ENCODE measurements at regions not wholly inside any gene's neighbourhood (a gene's known extent, or its start where the extent isn't known, plus 50 kb on each side); places are given as distances from the start of the nearest gene placed in this dataset.

DNA sequence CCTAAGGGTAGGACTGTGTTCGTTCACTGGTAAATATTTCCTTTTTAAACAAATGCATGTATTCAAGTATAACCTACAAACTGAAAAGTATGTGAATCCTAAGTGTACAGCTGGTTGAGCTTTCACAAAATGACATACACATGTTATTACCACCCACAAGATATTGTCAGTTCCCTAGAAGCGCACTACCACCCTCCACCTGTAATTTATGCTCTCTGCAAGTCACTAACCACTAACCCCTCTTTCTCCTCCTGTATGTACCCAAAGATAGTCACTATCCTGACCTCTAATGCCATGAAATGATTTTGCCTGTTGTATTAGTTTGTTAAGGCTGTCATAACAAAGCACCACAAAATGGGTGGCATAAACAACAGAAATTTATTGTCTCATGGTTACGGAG lies 82.8 kb upstream of the CHODL start (continued):
- TF ChIP-seq, protein P1, sequence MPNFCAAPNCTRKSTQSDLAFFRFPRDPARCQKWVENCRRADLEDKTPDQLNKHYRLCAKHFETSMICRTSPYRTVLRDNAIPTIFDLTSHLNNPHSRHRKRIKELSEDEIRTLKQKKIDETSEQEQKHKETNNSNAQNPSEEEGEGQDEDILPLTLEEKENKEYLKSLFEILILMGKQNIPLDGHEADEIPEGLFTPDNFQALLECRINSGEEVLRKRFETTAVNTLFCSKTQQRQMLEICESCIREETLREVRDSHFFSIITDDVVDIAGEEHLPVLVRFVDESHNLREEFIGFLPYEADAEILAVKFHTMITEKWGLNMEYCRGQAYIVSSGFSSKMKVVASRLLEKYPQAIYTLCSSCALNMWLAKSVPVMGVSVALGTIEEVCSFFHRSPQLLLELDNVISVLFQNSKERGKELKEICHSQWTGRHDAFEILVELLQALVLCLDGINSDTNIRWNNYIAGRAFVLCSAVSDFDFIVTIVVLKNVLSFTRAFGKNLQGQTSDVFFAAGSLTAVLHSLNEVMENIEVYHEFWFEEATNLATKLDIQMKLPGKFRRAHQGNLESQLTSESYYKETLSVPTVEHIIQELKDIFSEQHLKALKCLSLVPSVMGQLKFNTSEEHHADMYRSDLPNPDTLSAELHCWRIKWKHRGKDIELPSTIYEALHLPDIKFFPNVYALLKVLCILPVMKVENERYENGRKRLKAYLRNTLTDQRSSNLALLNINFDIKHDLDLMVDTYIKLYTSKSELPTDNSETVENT (CRISPR knock-in tag; IDR thresholded peaks at IDR 0.05), result no peak

GRCh38 chr21:18157406-18157805 lies 87.2 kb upstream of the CHODL start:
- Histone ChIP-seq H3K27me3 (ENCODE audit: control insufficient read depth in 2 of 2, insufficient read depth in 2 of 2, low read length in 2 of 2) (no peaks in the 10 kb centered on the region), H2AFZ (ENCODE audit: low read depth, low read length) (no peak overlapping the region), H3K9me3 (replicated peaks; ENCODE audit: control insufficient read depth, insufficient read depth, low read depth, low read length) (no peaks in the 10 kb centered on the region; the same call in 1 of the 2 replicates), H3K79me2 (ENCODE audit: control insufficient read depth, insufficient read depth, low read length) (no peaks in the 10 kb centered on the region), H3K9me1 (ENCODE audit: control insufficient read depth, insufficient read depth, low read length) (no peaks in the 10 kb centered on the region), H4K20me1 (replicated peaks; ENCODE audit: control insufficient read depth, insufficient read depth, low read length) (no peaks in the 10 kb centered on the region), H3K4me1 (replicated peaks in 1 of 2; ENCODE audit: control insufficient read depth in 2 of 2, insufficient read depth in 2 of 2, low read length in 2 of 2) (no peaks in the 10 kb centered on the region), H3K36me3 (ENCODE audit: control insufficient read depth, insufficient read depth, low read length) (no peaks in the 10 kb centered on the region), H3K4me2 (ENCODE audit: insufficient read depth, low read length) (no peak overlapping the region), H3K4me3 (no peak overlapping the region), H3K9ac (ENCODE audit: insufficient read depth in 1 of 2, low read depth in 2 of 2, low read length in 2 of 2) (no peak overlapping the region), H3K27ac (ENCODE audit: extremely low read depth, low read depth, low read length) (no peak overlapping the region)
- WGBS (ENCODE audit: insufficient coverage, low coverage, missing lambda C conversion rate), result 0% methylated on average over 1 of the region's 1 CpG
- POLR2A ChIA-PET, result no interaction called here
- CTCF ChIA-PET (ENCODE audit: low intra/inter-chr PET ratio), result no interaction called here
- no TSS peak for BruUV-seq (replicated peaks)
- DNase-seq (ENCODE audit: extremely low read depth in 1 of 4, low spot score in 3 of 4) (no peak), FAIRE-seq (no peak), ATAC-seq (no peak)
- intact Hi-C loops (cut with micrococcal nuclease) (no loop called here), in situ Hi-C loops (cut with MboI) (no loop called here)
- TF ChIP-seq PCBP2 (IDR thresholded peaks at IDR 0.05; ENCODE audit: low read depth, low read length, poor library complexity, severe bottlenecking) (no peak), IRF9 (tag; IDR thresholded peaks at IDR 0.05) (no peak)
